SK-N-SH treated with all-trans-retinoic acid at 6 μM for 48 hours (cell line): ENCODE measurements at regions not wholly inside any gene's neighbourhood (a gene's known extent, or its start where the extent isn't known, plus 50 kb on each side); places are given as distances from the start of the nearest gene placed in this dataset.

Experiments
- ATAC-seq: fragments of 200-7000 bp; cut with Tn5 transposase; 3 replicates; pipeline ENCODE4 v1.9.1; 2020; ENCODE audit warnings: mild to moderate bottlenecking, moderate library complexity
- BACH2 ChIP-seq: fragments of 250-450 bp; sonication (Bioruptor Pico); IDR thresholded peaks from 2 replicates; pipeline ENCODE4 v1.9.0; 2021; ENCODE audit warnings: mild to moderate bottlenecking, borderline replicate concordance
- CSDC2 ChIP-seq: fragments of 250-450 bp; sonication (Bioruptor Pico); IDR thresholded peaks from 2 replicates; pipeline ENCODE4 v1.5.0; 2020; ENCODE audit warnings: mild to moderate bottlenecking, moderate library complexity
- ESRRG ChIP-seq: fragments of 250-450 bp; sonication (Bioruptor Pico); IDR thresholded peaks from 2 replicates; pipeline ENCODE4 v1.6.1; 2021; ENCODE audit warnings: mild to moderate bottlenecking
- ISL1 ChIP-seq: fragments of 250-450 bp; sonication (Bioruptor Pico); IDR thresholded peaks from 2 replicates; pipeline ENCODE4 v2.1.2; 2022; ENCODE audit warnings: mild to moderate bottlenecking, moderate library complexity
- OSR1 ChIP-seq: fragments of 250-450 bp; sonication (Bioruptor Pico); IDR thresholded peaks from 2 replicates; pipeline ENCODE4 v1.8.0; 2022; ENCODE audit warnings: moderate library complexity, mild to moderate bottlenecking, inconsistent platforms
- POU6F1 ChIP-seq: fragments of 250-450 bp; sonication (Bioruptor Pico); IDR thresholded peaks from 2 replicates; pipeline ENCODE4 v1.8.0; 2021; ENCODE audit warnings: low read depth, mild to moderate bottlenecking, moderate library complexity, borderline replicate concordance
- PPARA ChIP-seq: fragments of 250-450 bp; sonication (Bioruptor Pico); IDR thresholded peaks from 2 replicates; pipeline ENCODE4 v1.5.0; 2020; ENCODE audit warnings: mild to moderate bottlenecking, borderline replicate concordance
- RARB ChIP-seq: fragments of 250-450 bp; sonication (Bioruptor Pico); IDR thresholded peaks from 2 replicates; pipeline ENCODE4 v1.8.0; 2021; ENCODE audit warnings: mild to moderate bottlenecking, moderate library complexity
- SNAI2 ChIP-seq: fragments of 250-450 bp; sonication (Bioruptor Pico); IDR thresholded peaks from 2 replicates; pipeline ENCODE4 v1.5.0; 2020; ENCODE audit warnings: mild to moderate bottlenecking, moderate library complexity
- TCF4 ChIP-seq: fragments of 250-450 bp; sonication (Bioruptor Pico); IDR thresholded peaks from 2 replicates; pipeline ENCODE4 v1.8.0; 2021; ENCODE audit warnings: mild to moderate bottlenecking, moderate library complexity, borderline replicate concordance
- TSHZ2 ChIP-seq: fragments of 250-450 bp; sonication (Bioruptor Pico); IDR thresholded peaks from 2 replicates; pipeline ENCODE4 v1.5.0; 2020; ENCODE audit warnings: mild to moderate bottlenecking, moderate library complexity
- ZC3H10 ChIP-seq: fragments of 250-450 bp; sonication (Bioruptor Pico); IDR thresholded peaks from 2 replicates; pipeline ENCODE4 v1.5.1; 2021; ENCODE audit warnings: mild to moderate bottlenecking, moderate library complexity
- ZFP3 ChIP-seq: fragments of 250-450 bp; sonication (Bioruptor Pico); IDR thresholded peaks from 2 replicates; pipeline ENCODE4 v1.5.0; 2020; ENCODE audit warnings: mild to moderate bottlenecking, moderate library complexity
- ZFP30 ChIP-seq: fragments of 450-650 bp; formaldehyde crosslinking; IDR thresholded peaks from 2 replicates; pipeline ENCODE4 v1.5.0; 2022; ENCODE audit warnings: mild to moderate bottlenecking, moderate library complexity
- ZNF565 ChIP-seq: fragments of 450-650 bp; formaldehyde crosslinking; conservative IDR thresholded peaks from 2 replicates; pipeline ENCODE4 v1.5.0; 2020; ENCODE audit warnings: low read depth, mild to moderate bottlenecking, moderate library complexity
- ZNF70 ChIP-seq: fragments of 450-650 bp; formaldehyde crosslinking; IDR thresholded peaks from 2 replicates; pipeline ENCODE4 v1.5.0; 2020; ENCODE audit warnings: mild to moderate bottlenecking, moderate library complexity
- ZNF8 ChIP-seq: fragments of 450-650 bp; formaldehyde crosslinking; IDR thresholded peaks from 2 replicates; pipeline ENCODE4 v1.5.0; 2020; ENCODE audit warnings: mild to moderate bottlenecking, moderate library complexity

GRCh38 chr16:79265701-79266100 lies 334.8 kb downstream of the MAF start:
- no peak for TF ChIP-seq ESRRG
- no peak for TF ChIP-seq OSR1 (CRISPR knock-in tag)
- no peak for TF ChIP-seq BACH2
- no peak for TF ChIP-seq ISL1
- no peak for TF ChIP-seq ZNF8
- no peak for TF ChIP-seq SNAI2 (CRISPR knock-in tag)
- no peak for TF ChIP-seq CSDC2 (CRISPR knock-in tag)
- TF ChIP-seq ZNF565 (CRISPR knock-in tag), result no peak
- TF ChIP-seq ZFP30 (CRISPR knock-in tag), result no peak
- no peak for TF ChIP-seq ZNF70 (CRISPR knock-in tag)
- TF ChIP-seq POU6F1, result no peak
- TF ChIP-seq TCF4 (CRISPR knock-in tag), result no peak
- no peak for ATAC-seq

DNA sequence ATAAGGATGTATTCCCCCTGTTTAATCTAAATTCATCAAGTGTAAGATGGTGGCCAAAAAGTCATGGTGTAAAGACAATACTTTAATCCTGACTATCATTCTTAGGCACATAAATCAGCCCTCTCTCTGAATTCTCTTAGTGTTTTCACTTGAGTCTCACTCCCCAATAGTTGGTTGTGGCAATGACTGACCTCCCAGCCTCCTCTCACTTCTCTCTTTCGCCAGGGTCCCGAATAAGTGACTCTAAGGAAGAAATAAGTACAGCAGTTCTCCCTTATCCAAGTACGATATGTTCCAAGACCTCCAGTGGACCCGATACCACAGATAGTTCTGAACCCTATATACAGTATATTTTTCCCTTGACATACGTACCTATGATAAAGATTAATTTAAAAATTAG lies 335.3 kb downstream of the MAF start:
- no peak for ATAC-seq
- no peak for TF ChIP-seq ZC3H10 (CRISPR knock-in tag)
- TF ChIP-seq ESRRG, result no peak
- no peak for TF ChIP-seq SNAI2 (CRISPR knock-in tag)

- no peak for ATAC-seq
- TF ChIP-seq ZFP3 (no peak), SNAI2 (CRISPR knock-in tag) (no peak), ZFP30 (CRISPR knock-in tag) (no peak), ZNF70 (CRISPR knock-in tag) (no peak), ZC3H10 (CRISPR knock-in tag) (no peak), RARB (CRISPR knock-in tag) (no peak), ISL1 (no peak), OSR1 (CRISPR knock-in tag) (no peak), PPARA (CRISPR knock-in tag) (no peak), TSHZ2 (CRISPR knock-in tag) (no peak), CSDC2 (CRISPR knock-in tag) (no peak)
Measured at GRCh38 chr16:79264237-79265109, 336.1 kb downstream of the MAF start.

DNA sequence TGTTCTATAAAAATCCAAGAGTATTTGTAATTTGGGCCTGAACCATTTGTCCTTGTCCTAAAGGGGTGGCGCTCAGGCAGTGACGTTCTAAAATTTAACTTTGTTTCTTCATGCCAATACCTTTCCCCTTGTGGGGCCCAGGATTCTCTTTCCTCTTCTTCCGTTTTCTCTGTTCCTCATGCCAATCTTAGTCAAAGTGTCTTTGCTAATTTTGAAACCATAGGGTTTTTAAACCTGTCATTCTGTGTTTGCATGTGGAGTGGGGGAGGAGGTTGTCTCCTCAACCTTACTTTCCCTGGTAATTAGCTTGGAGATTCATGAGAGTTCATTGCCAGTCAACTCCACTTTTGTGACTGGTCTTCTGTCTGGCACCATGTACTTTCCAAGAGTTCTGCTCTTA lies 337.1 kb downstream of the MAF start:
- TF ChIP-seq TSHZ2 (CRISPR knock-in tag), result no peak
- no peak for TF ChIP-seq ZNF8
- ATAC-seq, result no peak
